NCI-H146 treated with DMSO at 0.1 percent for 48 hours (cell line): ENCODE measurements at regions not wholly inside any gene's neighbourhood (a gene's known extent, or its start where the extent isn't known, plus 50 kb on each side); places are given as distances from the start of the nearest gene placed in this dataset.

Experiments used
- DNase-seq: peaks from one replicate; lab custom pipeline; 2025; ENCODE audit not compliant: unreplicated experiment; lab: John Stamatoyannopoulos, UW

- DNase-seq, result no peak
Observed at GRCh38 chr18:27412556-27412955, 227.4 kb upstream of the CHST9 start.

GRCh38 chr18:27411911-27412310 lies 226.8 kb upstream of the CHST9 start:
- DNase-seq, result no peak

- no peak for DNase-seq
Observed at GRCh38 chr18:27411013-27411412, 225.9 kb upstream of the CHST9 start.

GRCh38 chr18:27404855-27405254 lies 219.7 kb upstream of the CHST9 start:
- DNase-seq, result no peak

GRCh38 chr18:27400001-27400400 lies 214.9 kb upstream of the CHST9 start:
- DNase-seq, result no peak

- no peak for DNase-seq
Observed at GRCh38 chr18:27395752-27396151, 210.6 kb upstream of the CHST9 start.

- no peak for DNase-seq
Observed at GRCh38 chr18:27394687-27395086, 209.6 kb upstream of the CHST9 start.

- DNase-seq, result no peak
Observed at GRCh38 chr18:27382567-27383216, 197.6 kb upstream of the CHST9 start.

- no peak for DNase-seq
Observed at GRCh38 chr18:27378431-27379095, 193.5 kb upstream of the CHST9 start.

- no peak for DNase-seq
Observed at GRCh38 chr18:27377251-27377650, 192.1 kb upstream of the CHST9 start.

GRCh38 chr18:27372386-27372785 lies 187.3 kb upstream of the CHST9 start:
- DNase-seq, result no peak

GRCh38 chr18:27366665-27367064 lies 181.6 kb upstream of the CHST9 start:
- no peak for DNase-seq

- no peak for DNase-seq
Observed at GRCh38 chr18:27366151-27366550, 181.0 kb upstream of the CHST9 start.

- peak; percentile 24 for DNase-seq
Observed at GRCh38 chr18:27363872-27364271, 178.8 kb upstream of the CHST9 start.

- DNase-seq, result no peak
Observed at GRCh38 chr18:27361477-27361876, 176.4 kb upstream of the CHST9 start.

- no peak for DNase-seq
Observed at GRCh38 chr18:27355308-27355707, 170.2 kb upstream of the CHST9 start.

GRCh38 chr18:27353273-27353672 lies 168.2 kb upstream of the CHST9 start:
- DNase-seq, result no peak

- DNase-seq, result no peak
Observed at GRCh38 chr18:27349284-27349882, 164.3 kb upstream of the CHST9 start.

- DNase-seq, result no peak
Observed at GRCh38 chr18:27331606-27332005, 146.5 kb upstream of the CHST9 start.

- no peak for DNase-seq
Observed at GRCh38 chr18:27314996-27315395, 129.9 kb upstream of the CHST9 start.

- DNase-seq, result no peak
Observed at GRCh38 chr18:27313678-27314077, 128.6 kb upstream of the CHST9 start.

- DNase-seq, result no peak
Observed at GRCh38 chr18:27312853-27313252, 127.7 kb upstream of the CHST9 start.

GRCh38 chr18:27312153-27312552 lies 127.0 kb upstream of the CHST9 start:
- DNase-seq, result no peak
